HCT116 (cell line): ENCODE measurements at regions not wholly inside any gene's neighbourhood (a gene's known extent, or its start where the extent isn't known, plus 50 kb on each side); places are given as distances from the start of the nearest gene placed in this dataset.

ENCODE experiments used
- ATAC-seq: fragments of 200-7000 bp; cut with Tn5 transposase; 2 replicates; pipeline ENCODE4 v1.9.1; 2020; ENCODE audit warnings: mild to moderate bottlenecking, moderate library complexity
- BruUV-seq: library from RNA; stranded (reverse); fragments of 400-500 nt; replicated peaks from 2 replicates; lab custom pipeline; 2021; lab: Mats Ljungman, UMichigan
- CTCF ChIA-PET: fragments of 300-600 bp; sonication (Branson Sonifier 250); formaldehyde crosslinking; loops from one replicate; lab custom pipeline; 2021; ENCODE audit warnings: antibody characterized with exemption; lab: Charles Lee
- POLR2A ChIA-PET: fragments of 300-600, 350-600 bp; sonication (Branson Sonifier 250); formaldehyde crosslinking; loops from one replicate; lab custom pipeline; 2021; ENCODE audit warnings: antibody characterized with exemption; lab: Charles Lee
- RAD21 ChIA-PET, 2 experiments: fragments of 300-600 bp; sonication (Branson Sonifier 250); formaldehyde crosslinking; loops; one replicate each; lab custom pipeline; 2023; ENCODE audit warnings: low total read pairs in 2 of 2; ENCODE audit not compliant: uncharacterized antibody in 2 of 2, unreplicated experiment in 2 of 2, low non-redundant PET in 1 of 2; lab: Charles Lee
- DNase-seq: peaks from one replicate; pipeline ENCODE4 v3.0.0-alpha.2; 2010; ENCODE audit warnings: low read depth, low spot score
- H2AFZ ChIP-seq: fragments of 200-600 bp; shearing (Covaris generic), sonication (generic); 2 replicates; pipeline ENCODE4 v1.6.1; 2017; ENCODE audit warnings: low read depth, mixed run types, mixed read lengths, antibody characterized with exemption, low read length; ENCODE audit not compliant: poor library complexity, severe bottlenecking
- H3K27ac ChIP-seq: 2 replicates; pipeline ENCODE4 v1.5.1; 2012; ENCODE audit warnings: low read depth, low read length
- H3K27me3 ChIP-seq: fragments of 200-600 bp; sonication (generic); 2 replicates; pipeline ENCODE4 v1.6.1; 2016; ENCODE audit warnings: mixed run types, low read length, mixed read lengths; ENCODE audit not compliant: insufficient read depth
- H3K36me3 ChIP-seq, 2 experiments: fragments of 200-500 bp in 1 of 2; fragments of 200-600 bp in 1 of 2; sonication (Bioruptor generic) in 1 of 2; sonication (generic) in 1 of 2; 2 replicates each; pipeline versions ENCODE4 v1.5.1 to v1.6.1; 2014 to 2016; ENCODE audit warnings: low read length in 2 of 2, inconsistent platforms in 1 of 2, mixed read lengths in 1 of 2, mixed run types in 1 of 2; ENCODE audit not compliant: insufficient read depth in 2 of 2, control insufficient read depth in 1 of 2
- H3K4me1 ChIP-seq, 2 experiments: fragments of 200-600 bp in 1 of 2; sonication (generic) in 1 of 2; 2 replicates each; pipeline versions ENCODE4 v1.5.1 to v1.6.1; 2012 to 2017; ENCODE audit warnings: low read length in 2 of 2, inconsistent platforms in 1 of 2, mild to moderate bottlenecking in 1 of 2, mixed read lengths in 1 of 2, mixed run types in 1 of 2, moderate library complexity in 1 of 2; ENCODE audit not compliant: insufficient read depth in 2 of 2, control insufficient read depth in 1 of 2
- H3K4me2 ChIP-seq: fragments of 200-600 bp; sonication (generic); 2 replicates; pipeline ENCODE4 v1.6.1; 2017; ENCODE audit warnings: mixed run types, low read length, mixed read lengths
- H3K4me3 ChIP-seq, 2 experiments: fragments of 200-600 bp in 1 of 2; sonication (generic) in 1 of 2; replicated peaks in 1 of 2; 2 replicates each; pipeline ENCODE4 v1.5.1; 2011 to 2016; ENCODE audit warnings: low read length in 2 of 2, control low read depth in 1 of 2, low read depth in 1 of 2, mild to moderate bottlenecking in 1 of 2, mixed read lengths in 1 of 2, mixed run types in 1 of 2
- H3K79me2 ChIP-seq: fragments of 200-600 bp; sonication (generic); 2 replicates; pipeline ENCODE4 v1.6.1; 2017; ENCODE audit warnings: mild to moderate bottlenecking, mixed run types, low read length, moderate library complexity, mixed read lengths; ENCODE audit not compliant: insufficient read depth
- H3K9ac ChIP-seq: fragments of 200-600 bp; sonication (generic); 2 replicates; pipeline ENCODE4 v1.6.1; 2016; ENCODE audit warnings: low read length, mixed read lengths
- H3K9me2 ChIP-seq: fragments of 200-600 bp; sonication (generic), shearing (Covaris generic); 2 replicates; pipeline ENCODE4 v1.6.1; 2017; ENCODE audit warnings: mixed run types, mild to moderate bottlenecking, moderate library complexity; ENCODE audit not compliant: insufficient read depth
- H3K9me3 ChIP-seq, 2 experiments: fragments of 200-500 bp in 1 of 2; fragments of 200-600 bp in 1 of 2; sonication (Bioruptor generic) in 1 of 2; sonication (generic) in 1 of 2; 2 replicates each; pipeline ENCODE4 v1.6.1; 2014 to 2017; ENCODE audit warnings: low read length in 2 of 2, mixed read lengths in 2 of 2, inconsistent platforms in 1 of 2, low read depth in 1 of 2, mild to moderate bottlenecking in 1 of 2, mixed run types in 1 of 2, moderate library complexity in 1 of 2; ENCODE audit not compliant: control insufficient read depth in 1 of 2, insufficient read depth in 1 of 2
- H4K20me1 ChIP-seq: fragments of 200-600 bp; sonication (generic), shearing (Covaris generic); 2 replicates; pipeline ENCODE4 v1.6.1; 2017; ENCODE audit warnings: mixed run types, mild to moderate bottlenecking, moderate library complexity; ENCODE audit not compliant: insufficient read depth
- CBX3 ChIP-seq: IDR thresholded peaks from 2 replicates; pipeline ENCODE4 v1.6.1; 2012; ENCODE audit warnings: low read depth
- CEBPB ChIP-seq: IDR thresholded peaks from 2 replicates; pipeline ENCODE4 v1.6.1; 2012; ENCODE audit warnings: low read depth
- ELF1 ChIP-seq: IDR thresholded peaks from 2 replicates; pipeline ENCODE4 v1.6.1; 2012; ENCODE audit warnings: low read depth, borderline replicate concordance
- EZH2 ChIP-seq: fragments of 200-600 bp; sonication (generic); IDR thresholded peaks from 2 replicates; pipeline ENCODE4 v1.6.1; 2017; ENCODE audit warnings: antibody characterized with exemption, mixed run types
- EZH2phosphoT487 ChIP-seq: fragments of 200-600 bp; IDR thresholded peaks from 2 replicates; pipeline ENCODE4 v1.6.1; 2018; ENCODE audit warnings: antibody characterized with exemption, borderline replicate concordance
- JUND ChIP-seq: IDR thresholded peaks from 2 replicates; pipeline ENCODE4 v1.6.1; 2012
- RAD21 ChIP-seq: IDR thresholded peaks from 2 replicates; pipeline ENCODE4 v1.6.1; 2012; ENCODE audit warnings: low read depth, mild to moderate bottlenecking
- SIN3A ChIP-seq: IDR thresholded peaks from 2 replicates; pipeline ENCODE4 v1.6.1; 2012; ENCODE audit warnings: low read depth
- SP1 ChIP-seq: IDR thresholded peaks from 2 replicates; pipeline ENCODE4 v1.6.1; 2012; ENCODE audit warnings: low read depth
- SRF ChIP-seq: IDR thresholded peaks from 2 replicates; pipeline ENCODE4 v1.6.1; 2012; ENCODE audit warnings: low read depth
- TCF7L2 ChIP-seq: IDR thresholded peaks from 2 replicates; pipeline ENCODE4 v1.7.0; 2011; ENCODE audit warnings: borderline replicate concordance, inconsistent platforms; ENCODE audit not compliant: insufficient read depth, insufficient read length; ENCODE audit errors: extremely low read depth
- YY1 ChIP-seq: IDR thresholded peaks from 2 replicates; pipeline ENCODE4 v1.6.1; 2011; ENCODE audit warnings: low read length, low read depth, moderate library complexity, mild to moderate bottlenecking; ENCODE audit not compliant: insufficient replicate concordance; ENCODE audit errors: extremely low read depth
- ZFX ChIP-seq: fragments of 450-650 bp; IDR thresholded peaks from 2 replicates; pipeline ENCODE4 v1.6.1; 2017
- ZNF274 ChIP-seq: fragments of 200-500 bp; sonication (Bioruptor generic); IDR thresholded peaks from 2 replicates; pipeline ENCODE4 v1.6.1; 2014; ENCODE audit warnings: mild to moderate bottlenecking, low read depth, low read length, inconsistent platforms
- intact Hi-C: fragments of 100-400 bp; cut with micrococcal nuclease; formaldehyde crosslinking; loops from 2 replicates; pipeline ENCODE4 v1.10.0; 2022
- TF ChIP-seq, protein P1 (sequence below): IDR thresholded peaks from 2 replicates; pipeline ENCODE4 v1.6.1; 2012
- TF ChIP-seq, protein P2 (sequence below): IDR thresholded peaks from 2 replicates; pipeline ENCODE4 v1.6.1; 2012
- TF ChIP-seq, protein P3 (sequence below): IDR thresholded peaks from 2 replicates; pipeline ENCODE4 v1.6.1; 2012; ENCODE audit warnings: low read depth

DNA sequence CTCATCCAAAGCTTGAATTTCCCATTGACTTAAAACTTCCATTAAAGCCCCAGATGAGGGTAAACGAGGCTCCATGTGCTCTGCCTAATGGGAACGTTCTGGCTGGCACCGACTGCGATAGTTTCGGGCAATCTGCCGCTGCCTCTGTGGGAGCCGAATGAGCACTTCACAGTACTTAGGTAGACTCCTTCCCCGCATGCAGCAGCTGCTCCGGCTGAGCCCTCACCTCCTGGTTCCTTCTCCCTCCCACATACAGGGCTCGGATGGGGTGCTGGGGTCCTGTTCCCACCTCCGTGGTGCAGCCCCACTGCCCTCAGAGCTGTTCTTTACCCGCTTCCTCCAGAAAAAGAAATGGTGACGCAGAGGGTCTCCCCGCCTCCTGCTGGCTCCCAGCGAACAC, 476.5 kb upstream of the SALL3 start:
- no peak overlapping the region for H3K4me3 ChIP-seq
- H3K9me3 ChIP-seq = peaks cover 0 to 14% of the 10 kb centered on the region in 2 experiments; a peak in 2 of 4 replicates
- DNase-seq = no peak
- no peak overlapping the region for H3K4me2 ChIP-seq
- intact Hi-C loops = no loop called here
- no TSS peak for BruUV-seq
- H2AFZ ChIP-seq = no peak overlapping the region
- no peak overlapping the region for H3K9ac ChIP-seq
- ChIA-PET RAD21 (no interaction called here), POLR2A (no interaction called here), CTCF (no interaction called here)
- TF ChIP-seq EZH2 (no peak), TCF7L2 (no peak), ELF1 (no peak), CEBPB (no peak), ZNF274 (no peak), SIN3A (no peak)
- TF ChIP-seq, protein P1, sequence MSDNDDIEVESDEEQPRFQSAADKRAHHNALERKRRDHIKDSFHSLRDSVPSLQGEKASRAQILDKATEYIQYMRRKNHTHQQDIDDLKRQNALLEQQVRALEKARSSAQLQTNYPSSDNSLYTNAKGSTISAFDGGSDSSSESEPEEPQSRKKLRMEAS = no peak
- H3K9me2 ChIP-seq = no peaks in the 10 kb centered on the region
- no peak overlapping the region for H3K27ac ChIP-seq
- no peaks in the 10 kb centered on the region for H4K20me1 ChIP-seq
- ATAC-seq = no peak
- H3K36me3 ChIP-seq = no peaks in the 10 kb centered on the region
- no peaks in the 10 kb centered on the region for H3K27me3 ChIP-seq
- no peaks in the 10 kb centered on the region for H3K4me1 ChIP-seq
- no peaks in the 10 kb centered on the region for H3K79me2 ChIP-seq

DNA sequence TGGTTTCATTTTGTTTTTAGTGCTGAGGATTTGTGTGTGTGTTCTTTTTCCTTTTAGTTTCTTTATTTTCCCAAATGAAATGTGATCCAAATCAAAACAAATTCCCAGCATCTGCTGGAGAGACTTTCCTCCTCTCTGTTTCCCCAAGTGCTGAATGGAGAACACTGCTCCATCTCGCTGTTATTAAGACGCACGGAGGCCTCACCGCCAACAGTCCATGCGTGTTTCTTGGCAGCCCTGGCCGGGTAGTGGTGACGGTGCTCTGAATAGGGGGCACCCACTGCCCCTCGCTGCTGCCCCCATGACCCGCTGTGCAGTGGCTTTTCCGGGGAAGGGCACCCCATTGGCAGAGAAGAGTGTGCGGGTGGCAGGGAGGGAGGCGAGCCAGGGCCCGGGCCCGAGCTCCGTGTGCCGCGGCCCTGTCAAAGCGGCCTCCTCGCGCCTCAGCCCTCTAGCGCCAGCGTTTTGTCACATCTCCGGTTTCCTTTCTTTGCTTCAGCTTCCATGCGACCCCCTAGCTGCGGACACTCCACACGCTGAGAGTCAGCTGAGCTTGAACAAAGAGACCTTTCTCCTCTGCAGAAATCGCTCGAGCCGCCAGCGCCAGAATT, 473.7 kb upstream of the SALL3 start:
- H3K9me3 ChIP-seq = peaks cover 0 to 12% of the 10 kb centered on the region in 2 experiments; a peak in 2 of 4 replicates
- no peak for TF ChIP-seq ZFX
- TF ChIP-seq, protein P2, sequence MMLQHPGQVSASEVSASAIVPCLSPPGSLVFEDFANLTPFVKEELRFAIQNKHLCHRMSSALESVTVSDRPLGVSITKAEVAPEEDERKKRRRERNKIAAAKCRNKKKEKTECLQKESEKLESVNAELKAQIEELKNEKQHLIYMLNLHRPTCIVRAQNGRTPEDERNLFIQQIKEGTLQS = no peak
- no peak for TF ChIP-seq RAD21
- TF ChIP-seq EZH2phosphoT487 = no peak
- no peak for TF ChIP-seq JUND
- no peak for TF ChIP-seq YY1
- no peak for TF ChIP-seq EZH2
- TF ChIP-seq CEBPB = no peak
- TF ChIP-seq, protein P3, sequence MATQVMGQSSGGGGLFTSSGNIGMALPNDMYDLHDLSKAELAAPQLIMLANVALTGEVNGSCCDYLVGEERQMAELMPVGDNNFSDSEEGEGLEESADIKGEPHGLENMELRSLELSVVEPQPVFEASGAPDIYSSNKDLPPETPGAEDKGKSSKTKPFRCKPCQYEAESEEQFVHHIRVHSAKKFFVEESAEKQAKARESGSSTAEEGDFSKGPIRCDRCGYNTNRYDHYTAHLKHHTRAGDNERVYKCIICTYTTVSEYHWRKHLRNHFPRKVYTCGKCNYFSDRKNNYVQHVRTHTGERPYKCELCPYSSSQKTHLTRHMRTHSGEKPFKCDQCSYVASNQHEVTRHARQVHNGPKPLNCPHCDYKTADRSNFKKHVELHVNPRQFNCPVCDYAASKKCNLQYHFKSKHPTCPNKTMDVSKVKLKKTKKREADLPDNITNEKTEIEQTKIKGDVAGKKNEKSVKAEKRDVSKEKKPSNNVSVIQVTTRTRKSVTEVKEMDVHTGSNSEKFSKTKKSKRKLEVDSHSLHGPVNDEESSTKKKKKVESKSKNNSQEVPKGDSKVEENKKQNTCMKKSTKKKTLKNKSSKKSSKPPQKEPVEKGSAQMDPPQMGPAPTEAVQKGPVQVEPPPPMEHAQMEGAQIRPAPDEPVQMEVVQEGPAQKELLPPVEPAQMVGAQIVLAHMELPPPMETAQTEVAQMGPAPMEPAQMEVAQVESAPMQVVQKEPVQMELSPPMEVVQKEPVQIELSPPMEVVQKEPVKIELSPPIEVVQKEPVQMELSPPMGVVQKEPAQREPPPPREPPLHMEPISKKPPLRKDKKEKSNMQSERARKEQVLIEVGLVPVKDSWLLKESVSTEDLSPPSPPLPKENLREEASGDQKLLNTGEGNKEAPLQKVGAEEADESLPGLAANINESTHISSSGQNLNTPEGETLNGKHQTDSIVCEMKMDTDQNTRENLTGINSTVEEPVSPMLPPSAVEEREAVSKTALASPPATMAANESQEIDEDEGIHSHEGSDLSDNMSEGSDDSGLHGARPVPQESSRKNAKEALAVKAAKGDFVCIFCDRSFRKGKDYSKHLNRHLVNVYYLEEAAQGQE = no peak
- TF ChIP-seq CBX3 = no peak
- TF ChIP-seq SP1 = no peak
- TF ChIP-seq SRF = no peak
- no peak for TF ChIP-seq TCF7L2
- no TSS peak for BruUV-seq
- intact Hi-C loops = no loop called here
- no peaks in the 10 kb centered on the region for H3K9me2 ChIP-seq
- ChIA-PET POLR2A (no interaction called here), RAD21 (no interaction called here), CTCF (no interaction called here)
- no peak overlapping the region for H3K27ac ChIP-seq
- no peaks in the 10 kb centered on the region for H3K27me3 ChIP-seq
- H3K36me3 ChIP-seq = no peaks in the 10 kb centered on the region
- H2AFZ ChIP-seq = no peak overlapping the region
- H3K4me1 ChIP-seq = no peaks in the 10 kb centered on the region
- no peak for ATAC-seq
- no peak overlapping the region for H3K4me2 ChIP-seq
- H3K9ac ChIP-seq = no peak overlapping the region
- no peaks in the 10 kb centered on the region for H4K20me1 ChIP-seq
- DNase-seq = no peak
- H3K79me2 ChIP-seq = no peaks in the 10 kb centered on the region
- H3K4me3 ChIP-seq = no peak overlapping the region
